HK-2 (cell line): ENCODE measurements at regions not wholly inside any gene's neighbourhood (a gene's known extent, or its start where the extent isn't known, plus 50 kb on each side); places are given as distances from the start of the nearest gene placed in this dataset.

Experiments
- DNase-seq: peaks from one replicate; pipeline ENCODE4 v3.0.0-alpha.2; 2018; ENCODE audit not compliant: unreplicated experiment

DNA sequence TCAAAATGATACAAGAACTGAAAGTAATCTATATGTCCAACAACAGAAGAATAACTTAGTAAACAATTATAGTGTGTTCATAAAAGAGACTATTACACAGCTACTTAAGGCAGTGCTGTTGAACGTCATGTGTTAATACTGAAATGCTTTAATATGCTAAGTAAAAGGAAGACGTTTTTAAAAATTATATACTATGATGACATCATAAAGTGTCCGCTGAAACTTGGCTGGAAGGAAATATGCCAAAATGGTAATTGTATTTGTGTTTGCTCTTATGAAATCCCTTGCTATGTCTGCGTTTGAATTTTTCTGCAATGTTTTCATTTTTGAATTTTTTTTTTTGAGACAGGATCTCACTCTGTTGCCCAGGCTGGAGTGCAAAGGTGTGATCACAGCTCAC is 679.3 kb downstream of the DHX35 start:
- DNase-seq = no peak

DNA sequence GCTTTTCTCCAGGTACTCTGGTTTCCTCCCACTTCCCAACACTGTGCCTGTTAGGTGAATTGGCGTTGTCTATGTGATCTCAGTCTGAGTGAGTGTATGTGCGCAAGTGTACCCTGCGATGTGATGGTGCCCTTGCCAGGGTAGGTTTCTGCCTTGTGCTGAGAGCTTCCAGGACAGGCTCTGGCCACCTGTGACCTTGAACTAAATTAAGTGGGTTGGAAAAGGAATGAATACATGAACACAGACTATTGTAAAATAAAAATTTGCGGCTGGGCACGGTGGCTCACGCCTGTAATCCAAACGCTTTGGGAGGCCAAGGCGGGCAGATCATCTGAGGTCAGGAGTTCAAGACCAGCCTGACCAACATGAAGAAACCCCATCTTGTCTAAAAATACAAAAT is 678.0 kb downstream of the DHX35 start:
- DNase-seq = no peak

DNA sequence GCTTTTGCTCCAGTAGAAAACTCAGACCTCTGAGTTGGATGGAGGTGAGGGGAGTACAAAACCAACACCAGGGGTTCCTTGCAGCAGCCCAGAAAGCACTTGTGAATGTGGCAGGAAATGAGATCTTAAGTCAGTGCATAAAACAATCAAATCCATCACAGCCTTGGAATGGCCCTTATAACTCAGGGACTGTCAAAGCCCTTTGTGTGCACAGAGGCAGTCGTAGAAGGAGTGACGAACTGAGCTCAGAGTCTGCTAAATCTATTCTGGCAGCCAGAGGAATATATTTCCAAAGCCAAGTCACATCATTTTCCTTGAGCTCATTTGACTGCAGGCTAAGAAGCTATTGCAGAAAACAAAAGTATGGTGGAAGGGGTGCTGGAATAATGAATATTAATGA is 676.6 kb downstream of the DHX35 start:
- DNase-seq = no peak

DNA sequence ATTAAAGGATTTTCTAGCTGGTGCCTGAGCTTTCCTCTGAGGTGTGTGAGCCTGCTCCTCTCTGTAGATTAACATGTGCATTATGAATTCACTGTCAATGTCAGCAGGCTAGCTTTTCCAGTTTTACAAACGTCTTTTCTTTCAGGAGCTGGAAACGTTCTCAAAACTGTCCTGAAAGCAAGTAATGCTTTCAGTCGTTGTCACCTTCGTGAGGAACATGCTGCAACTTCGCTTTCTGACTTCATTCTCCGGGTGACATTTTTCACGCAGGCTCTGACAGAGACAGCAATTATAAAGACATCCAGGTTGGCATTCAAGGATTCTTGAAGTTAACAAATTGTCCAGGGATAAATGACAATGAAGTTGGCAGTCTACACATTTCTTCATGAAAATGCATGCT is 671.5 kb downstream of the DHX35 start:
- DNase-seq = no peak

DNA sequence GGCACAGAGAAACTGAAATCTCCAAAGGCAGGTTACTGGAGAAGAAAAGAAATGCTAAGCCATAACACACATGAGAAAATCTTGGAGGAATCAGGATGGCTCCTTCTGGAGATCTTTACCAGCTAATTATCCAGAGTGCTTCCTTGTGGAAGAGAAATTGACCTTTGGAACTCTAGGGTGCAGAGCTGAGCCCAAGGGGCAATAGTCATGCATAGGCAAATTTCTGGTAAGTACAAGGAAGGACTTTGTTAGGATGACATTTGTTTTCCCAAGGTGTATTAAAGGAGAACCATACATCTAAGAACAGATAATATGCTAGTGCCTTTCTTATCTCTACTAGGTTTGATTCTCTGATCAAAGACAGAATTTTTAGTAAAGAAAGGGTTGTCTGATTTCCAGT is 670.6 kb downstream of the DHX35 start:
- no peak for DNase-seq

DNA sequence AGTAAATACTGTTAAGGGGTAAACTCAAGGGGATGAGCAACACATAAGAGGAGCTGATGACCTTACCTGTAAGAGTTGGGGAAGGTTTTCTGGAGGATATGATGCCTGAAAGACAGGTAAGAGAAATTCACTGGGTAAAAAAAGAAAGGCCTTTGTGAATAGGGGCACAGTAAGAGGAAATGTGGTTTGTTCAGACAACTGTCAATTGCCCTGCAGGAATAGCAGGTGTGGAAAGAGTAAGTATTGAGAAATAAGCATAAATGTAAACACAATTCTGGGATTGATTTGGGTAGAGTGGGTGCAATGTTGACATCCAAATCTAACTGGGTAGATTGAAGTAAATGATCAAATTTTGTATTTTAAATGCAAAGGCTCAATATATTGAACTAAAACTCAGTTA is 670.0 kb downstream of the DHX35 start:
- DNase-seq = no peak

DNA sequence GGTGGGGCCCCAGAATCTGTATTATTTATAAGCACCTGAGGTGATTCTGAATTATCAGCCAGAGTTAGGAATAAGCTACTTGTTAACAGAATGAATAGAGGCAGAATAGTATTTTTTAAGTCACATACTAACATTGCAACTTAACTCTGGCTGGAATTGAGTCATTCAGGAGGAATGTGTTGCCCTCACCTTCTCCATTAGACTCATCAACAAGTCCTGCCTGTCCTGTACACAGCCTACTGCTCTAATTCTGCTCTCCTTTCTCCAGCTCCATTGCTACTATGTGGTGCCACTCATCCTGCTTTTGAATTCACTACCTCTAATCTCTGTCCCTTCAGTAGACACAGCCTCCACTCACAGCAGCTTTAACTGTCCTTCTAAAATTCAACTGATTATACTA is 669.4 kb downstream of the DHX35 start:
- no peak for DNase-seq

DNA sequence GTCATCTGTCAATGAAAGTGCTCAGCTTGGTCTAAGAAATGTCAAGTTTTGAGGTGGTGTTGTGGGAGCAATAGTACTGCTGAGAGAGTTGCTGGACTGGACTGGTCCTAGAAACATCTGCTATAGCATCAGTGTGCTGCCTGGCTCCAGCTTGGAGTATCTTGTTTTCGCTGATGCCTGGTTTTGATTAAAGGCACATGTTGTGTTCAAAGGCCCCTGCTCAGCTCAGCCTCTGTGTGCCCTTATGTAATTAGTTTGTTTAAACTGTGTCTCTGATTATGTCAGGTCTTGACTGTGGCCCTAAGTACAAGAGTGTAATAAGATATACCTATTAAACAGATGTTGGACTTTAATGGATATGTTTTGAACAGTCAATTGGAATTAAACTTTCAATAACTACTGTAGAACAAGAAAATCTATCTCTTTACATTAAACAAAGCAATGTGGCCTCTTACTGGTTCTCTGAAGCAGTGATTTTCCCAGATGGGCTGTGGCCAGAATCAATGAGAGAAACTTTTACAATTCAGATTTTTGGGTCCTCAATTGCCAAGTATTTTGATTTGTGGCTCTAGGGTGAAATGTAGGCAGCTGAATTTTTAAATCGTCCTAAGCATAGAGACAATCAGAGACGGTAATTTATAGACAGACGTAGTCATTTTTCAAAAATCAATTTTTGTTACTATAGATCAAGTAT is 668.2 kb downstream of the DHX35 start:
- no peak for DNase-seq

DNA sequence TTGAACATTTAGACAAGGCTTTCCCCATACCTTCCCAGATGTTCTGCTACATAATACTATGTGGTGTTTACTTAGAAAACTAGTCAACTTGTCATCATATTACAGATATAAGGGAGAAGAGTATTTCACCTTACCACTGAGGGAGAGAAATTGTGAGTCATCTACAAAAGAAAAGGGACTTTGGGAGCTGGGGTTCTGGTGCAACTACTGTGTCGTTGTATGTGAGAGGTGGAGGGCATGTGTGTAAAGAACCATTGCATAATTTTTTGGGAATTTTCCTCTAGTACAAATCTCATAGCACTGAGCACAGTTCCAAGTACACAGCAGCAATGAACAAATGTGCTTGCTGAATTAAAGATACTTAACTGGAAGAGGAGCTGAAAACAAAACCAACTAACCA is 665.6 kb downstream of the DHX35 start:
- no peak for DNase-seq

DNA sequence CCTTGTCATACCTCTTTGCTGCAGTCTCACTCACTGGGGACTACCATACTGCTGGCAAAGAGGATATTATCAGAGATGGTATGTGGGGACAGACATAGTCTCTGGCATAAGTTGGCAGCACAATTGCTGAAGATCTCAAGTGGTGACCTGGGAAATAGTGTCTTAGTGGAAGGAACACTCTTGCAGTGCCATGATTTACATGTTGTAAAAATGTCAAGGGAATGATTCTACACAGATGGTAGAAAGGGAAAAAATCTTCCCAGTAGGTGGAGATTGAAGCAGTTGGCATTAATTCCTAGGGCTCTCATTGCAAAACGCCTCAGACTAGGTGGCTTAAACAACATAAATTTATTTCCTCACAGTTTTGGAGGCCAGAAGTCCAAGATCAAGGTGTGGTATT is 662.2 kb downstream of the DHX35 start:
- DNase-seq = no peak

DNA sequence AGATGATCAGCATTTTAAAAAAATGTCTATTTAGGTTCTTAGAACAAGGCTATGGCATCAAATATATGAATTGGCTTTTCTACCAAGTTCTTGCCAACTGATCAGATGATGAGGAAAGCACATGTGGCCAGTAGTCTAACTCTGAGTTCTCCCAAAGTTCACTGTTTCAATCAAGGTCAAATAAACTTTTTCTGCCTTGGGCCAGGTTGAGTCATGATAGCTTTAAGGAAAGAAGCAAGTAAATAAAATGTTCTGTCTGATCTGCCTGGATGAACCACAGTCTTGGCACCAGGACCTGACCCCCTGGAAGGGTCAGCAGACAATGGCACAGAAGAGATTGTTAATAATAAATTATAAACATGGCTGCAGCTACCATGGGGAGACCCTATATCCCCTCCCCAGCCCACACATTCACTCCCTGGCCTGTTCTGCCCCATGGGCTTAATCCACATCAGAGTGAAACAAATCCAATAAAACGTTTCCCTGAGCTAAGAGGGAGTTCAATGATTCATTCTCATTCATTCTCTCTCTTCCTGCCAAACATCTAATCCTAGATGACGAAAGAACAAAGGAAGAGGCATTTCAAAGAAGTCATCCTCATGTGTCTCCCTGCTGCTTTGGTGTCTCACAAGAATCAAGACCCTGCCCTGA is 661.6 kb downstream of the DHX35 start:
- DNase-seq = no peak

DNA sequence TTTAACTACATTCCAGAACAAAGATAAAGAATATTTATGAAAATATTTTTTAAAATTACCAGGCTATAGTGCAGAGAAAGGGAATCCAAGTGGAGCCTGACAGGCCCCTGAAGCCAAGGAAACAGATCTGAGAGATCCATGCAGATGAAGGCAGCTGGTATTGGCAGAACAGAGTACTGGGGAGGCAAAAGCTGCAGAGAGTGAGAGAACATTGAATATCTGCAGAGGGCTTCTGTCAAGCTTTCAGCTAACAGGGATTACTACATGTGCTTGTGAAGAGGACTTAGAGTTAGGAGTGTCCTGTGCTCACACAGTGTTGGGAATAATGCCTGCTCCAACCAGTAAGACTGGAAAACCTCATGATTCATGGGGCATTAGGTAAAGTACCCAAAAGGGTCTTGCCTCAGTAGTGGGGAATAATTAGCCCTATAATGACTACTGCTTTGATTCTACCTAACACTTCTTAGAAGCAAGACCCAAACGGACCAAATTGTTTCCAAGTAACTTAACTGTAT is 657.2 kb downstream of the DHX35 start:
- DNase-seq = no peak

DNA sequence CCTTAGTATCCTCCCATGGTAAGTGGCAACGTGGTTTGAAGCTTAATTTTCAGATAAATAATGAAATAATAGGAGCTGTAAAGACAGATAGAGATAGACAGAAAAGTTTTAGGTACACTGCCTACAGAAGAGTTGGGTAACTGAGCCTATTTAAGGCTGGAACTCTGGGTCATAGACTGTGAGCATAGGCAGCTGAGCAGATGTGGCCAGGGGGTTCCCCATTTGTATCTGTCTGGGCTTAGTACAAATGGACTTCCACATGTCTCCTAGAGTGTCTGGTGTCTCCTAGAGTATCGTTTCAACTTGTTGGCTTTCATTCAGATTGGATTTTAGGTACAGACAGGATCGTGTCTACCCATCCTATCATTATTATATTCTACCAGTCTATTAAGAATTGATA is 649.8 kb downstream of the DHX35 start:
- DNase-seq = no peak

DNA sequence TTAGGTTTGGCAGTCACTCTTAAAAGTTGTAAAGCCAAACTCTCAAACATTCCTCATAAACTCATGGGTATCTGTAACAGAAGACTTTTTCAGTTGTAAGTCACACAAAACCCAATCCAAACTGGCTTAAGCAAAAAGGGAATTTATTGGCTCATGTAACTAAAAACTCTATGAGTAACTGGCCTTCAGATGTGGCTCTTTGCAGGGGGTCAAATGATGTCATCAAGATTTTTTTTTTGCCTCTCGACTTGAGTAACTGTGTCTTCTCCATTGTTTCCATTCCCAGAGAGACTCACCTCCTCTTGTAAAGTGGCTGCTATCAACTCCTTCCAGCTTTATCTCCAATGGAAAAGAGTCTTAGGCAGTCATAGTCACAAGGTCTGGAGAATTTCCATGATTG is 645.0 kb downstream of the DHX35 start:
- DNase-seq = no peak

DNA sequence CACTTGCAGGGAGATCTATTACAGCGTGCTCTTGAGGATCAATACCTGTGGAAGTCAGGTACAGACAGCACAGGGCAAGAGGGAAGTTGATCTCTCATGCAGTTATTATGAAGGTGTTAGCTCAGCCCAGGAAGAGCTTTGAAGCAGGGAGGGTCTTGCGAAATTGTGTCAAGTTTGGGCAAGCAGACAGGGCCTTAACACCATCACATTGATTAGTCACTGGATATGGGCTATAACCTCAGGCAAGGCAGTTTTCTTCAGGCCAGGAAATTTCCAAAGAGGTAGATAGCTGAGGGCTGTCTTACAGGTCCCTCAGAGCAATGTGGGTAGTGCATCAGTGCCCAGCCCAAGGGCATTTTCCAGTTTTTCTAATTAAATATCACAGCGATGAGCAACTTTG is 643.8 kb downstream of the DHX35 start:
- no peak for DNase-seq

DNA sequence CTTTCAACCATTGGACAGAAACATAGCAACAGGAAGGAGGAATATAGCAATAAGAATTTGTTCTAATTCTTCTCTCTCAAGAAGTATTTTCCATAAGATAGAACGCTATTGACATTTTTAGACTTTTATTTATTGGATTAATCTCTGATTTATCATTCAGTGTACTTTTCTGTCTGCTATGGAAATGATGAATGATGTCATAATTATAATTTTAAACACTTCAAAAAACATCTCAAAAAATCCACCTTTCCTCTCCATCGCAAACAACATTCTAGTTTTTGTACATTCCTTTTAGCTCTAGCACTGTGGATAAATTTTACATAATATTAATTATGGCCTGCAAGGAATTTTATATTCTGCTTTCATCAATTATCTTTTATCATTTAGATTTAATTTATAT is 643.2 kb downstream of the DHX35 start:
- no peak for DNase-seq

DNA sequence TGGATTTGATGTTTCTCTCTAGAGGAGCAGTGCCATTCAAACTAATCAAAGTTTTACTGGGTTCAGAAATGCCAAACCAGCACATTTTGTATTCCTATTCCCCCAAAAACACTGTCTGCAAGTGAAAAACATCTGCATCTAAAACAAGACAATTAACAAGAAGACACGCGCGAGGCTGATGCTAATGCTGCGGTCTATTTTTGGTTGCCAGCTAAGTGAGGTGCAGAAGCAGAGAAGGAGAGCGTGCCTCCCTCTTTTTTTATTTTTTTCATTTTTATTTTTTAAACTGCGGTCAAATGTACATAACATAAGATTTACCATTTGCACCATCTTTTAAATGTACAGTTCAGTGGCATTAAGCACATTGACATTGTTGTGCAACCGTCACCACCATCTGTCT is 641.1 kb downstream of the DHX35 start:
- no peak for DNase-seq

DNA sequence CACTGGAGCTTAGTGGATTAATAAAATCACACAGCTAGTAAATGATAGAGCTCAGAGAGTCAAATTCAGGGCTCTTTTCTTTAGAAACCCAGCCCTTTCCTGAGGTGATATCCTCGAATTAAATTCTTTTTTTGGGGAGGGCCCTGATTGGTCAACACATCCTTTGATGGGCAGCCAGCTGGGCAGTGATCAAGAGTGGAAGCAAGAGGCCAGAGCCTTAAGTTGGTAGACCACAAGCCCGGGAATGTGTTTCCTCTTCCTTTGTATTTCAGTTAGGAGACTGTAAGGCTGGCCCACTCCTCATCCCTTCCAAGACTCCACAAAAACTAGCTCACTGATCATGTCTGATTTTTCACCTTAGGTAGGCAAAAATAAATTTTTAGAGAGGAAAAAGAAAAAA is 640.5 kb downstream of the DHX35 start:
- DNase-seq = no peak

DNA sequence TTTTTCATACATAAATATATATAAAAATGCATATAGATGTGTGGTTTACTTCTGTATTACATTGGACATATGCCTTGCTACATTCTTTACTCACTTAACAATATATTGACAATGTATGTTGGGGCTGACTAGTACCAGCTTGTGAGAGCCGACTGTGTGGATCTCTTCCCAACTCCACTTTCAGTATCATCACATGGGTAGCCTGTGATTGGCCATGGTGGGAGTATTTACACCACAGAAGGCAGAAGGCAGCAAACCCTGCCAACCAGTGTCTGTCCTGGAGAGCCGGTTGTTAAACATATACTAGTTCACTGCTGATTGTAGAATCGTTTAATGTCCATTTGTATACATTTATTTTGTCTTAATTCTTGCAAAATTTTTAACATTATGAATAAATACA is 638.7 kb downstream of the DHX35 start:
- DNase-seq = no peak

DNA sequence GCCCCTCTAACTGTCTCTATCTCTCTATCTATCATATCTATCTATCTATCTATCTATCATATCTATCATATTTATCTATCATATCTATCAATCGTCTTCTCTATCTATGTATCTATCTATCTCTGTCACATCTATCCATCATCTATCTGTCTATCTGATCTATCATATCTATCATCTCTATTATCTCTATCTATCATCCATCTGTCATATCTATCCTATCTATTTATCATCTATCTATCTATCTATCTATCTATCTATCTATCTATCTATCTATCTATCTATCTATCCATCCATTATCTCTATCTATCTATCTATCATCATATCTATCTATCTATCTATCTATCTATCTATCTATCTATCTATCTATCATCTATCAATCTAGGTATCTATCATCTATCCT is 638.0 kb downstream of the DHX35 start:
- DNase-seq = no peak

DNA sequence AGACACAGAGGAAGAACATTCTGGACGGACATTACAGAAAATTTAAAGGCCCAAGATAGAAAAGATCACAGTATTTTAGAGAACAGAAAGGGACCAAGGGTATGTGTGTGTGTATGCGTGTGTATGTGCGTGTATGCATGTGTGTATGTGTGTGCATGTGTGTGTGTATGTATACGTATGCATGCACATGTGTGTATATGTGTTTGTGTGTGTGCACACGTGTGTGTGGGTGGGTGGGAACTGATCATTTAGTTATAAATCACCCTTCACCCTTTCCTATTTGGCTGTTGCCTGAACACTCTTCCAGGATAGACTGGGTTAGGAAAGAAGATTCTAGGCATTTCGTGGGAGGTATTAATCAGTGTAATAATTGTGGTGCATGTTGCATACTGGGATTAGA is 634.4 kb downstream of the DHX35 start:
- DNase-seq = no peak

DNA sequence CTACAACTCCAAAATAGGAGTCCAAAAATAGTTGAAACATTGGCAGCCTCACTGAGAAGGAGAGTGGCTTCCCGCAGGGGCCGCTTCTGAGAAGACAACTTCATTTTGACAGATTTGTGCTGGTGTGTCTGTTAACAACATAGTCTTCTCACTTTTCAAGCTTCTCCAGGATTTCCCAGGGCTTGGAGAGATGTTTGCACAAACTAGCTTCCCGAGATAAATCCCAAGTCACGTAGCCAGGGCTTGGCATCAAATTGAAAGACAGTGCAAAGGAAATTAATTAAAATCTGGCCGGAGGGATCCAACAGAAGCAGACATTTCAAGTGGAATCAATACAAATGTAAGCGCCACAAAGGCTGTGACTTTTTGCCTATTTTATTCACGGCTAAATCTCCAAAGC is 630.2 kb downstream of the DHX35 start:
- no peak for DNase-seq

DNA sequence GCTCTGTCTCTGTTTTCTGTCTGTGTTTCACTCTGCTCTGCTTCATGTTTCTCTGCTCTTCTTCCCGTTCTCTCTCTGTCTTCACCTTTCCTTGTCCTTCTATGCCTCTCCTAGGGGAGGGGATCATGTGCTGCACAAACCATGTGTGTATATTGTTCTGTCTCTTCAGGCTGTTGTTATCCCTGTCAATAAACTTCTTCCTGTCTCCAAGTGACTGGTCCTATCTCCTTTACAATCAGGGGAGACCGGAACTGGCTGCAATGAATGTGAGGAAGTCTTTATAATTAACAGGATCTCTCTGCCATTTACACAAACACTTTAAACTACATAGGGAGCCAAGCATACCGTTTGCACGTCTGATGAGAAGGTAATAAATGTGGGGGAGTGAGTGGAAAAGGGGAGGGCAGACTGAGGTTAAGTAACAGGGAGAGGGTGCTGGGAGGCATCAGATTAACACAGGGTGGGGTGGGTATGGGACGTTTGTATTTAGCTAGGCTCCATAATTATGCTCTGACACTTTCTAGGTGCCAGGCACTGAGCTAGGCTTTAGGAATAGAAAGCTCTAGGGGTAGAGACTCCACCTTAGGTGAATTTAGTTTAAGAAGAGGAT is 626.1 kb downstream of the DHX35 start:
- DNase-seq = no peak
